CD14-positive monocyte (primary cell): ENCODE measurements at regions not wholly inside any gene's neighbourhood (a gene's known extent, or its start where the extent isn't known, plus 50 kb on each side); places are given as distances from the start of the nearest gene placed in this dataset.
"Not testable (repeated sequence)": the region's sequence is repeated elsewhere in the genome, so short reads cannot be mapped to it uniquely, and the experiment has no call there.

Experiments used
- DNase-seq, 3 donors: peaks; one replicate each; pipeline ENCODE4 v3.0.0-alpha.2; 2011 to 2022
- H2AFZ ChIP-seq: 2 replicates; pipeline ENCODE4 v1.6.0; 2012; ENCODE audit warnings: mild to moderate bottlenecking, low read depth, low read length, inconsistent platforms; ENCODE audit not compliant: insufficient read depth, poor library complexity, severe bottlenecking
- H3K27ac ChIP-seq, 2 donors: 1 replicate in 1 of 2; 2 replicates in 1 of 2; pipeline ENCODE4 v1.5.1; 2012 to 2013; ENCODE audit warnings: low read length in 2 of 2, control low read depth in 1 of 2, inconsistent platforms in 1 of 2, low read depth in 1 of 2, mild to moderate bottlenecking in 1 of 2
- H3K27me3 ChIP-seq, 2 donors: one replicate each; pipeline versions ENCODE4 v1.6.0 to v1.6.1; 2011 to 2013; ENCODE audit warnings: low read length in 2 of 2; ENCODE audit not compliant: control insufficient read depth in 2 of 2, insufficient read depth in 2 of 2
- H3K36me3 ChIP-seq, 2 donors: replicated peaks in 1 of 2; 1 replicate in 1 of 2; 2 replicates in 1 of 2; pipeline versions ENCODE4 v1.5.1 to v1.6.1; 2012 to 2013; ENCODE audit warnings: low read length in 2 of 2, control low read depth in 1 of 2, inconsistent platforms in 1 of 2, mild to moderate bottlenecking in 1 of 2; ENCODE audit not compliant: insufficient read depth in 2 of 2, control insufficient read depth in 1 of 2
- H3K4me1 ChIP-seq, 2 donors: 1 replicate in 1 of 2; 2 replicates in 1 of 2; pipeline versions ENCODE4 v1.5.1 to v1.6.1; 2012 to 2013; ENCODE audit warnings: low read length in 2 of 2, control low read depth in 1 of 2, inconsistent platforms in 1 of 2, mild to moderate bottlenecking in 1 of 2, moderate library complexity in 1 of 2; ENCODE audit not compliant: insufficient read depth in 2 of 2, control insufficient read depth in 1 of 2
- H3K4me2 ChIP-seq: replicated peaks from 2 replicates; pipeline ENCODE3; 2012; ENCODE audit warnings: low read length, moderate library complexity, mild to moderate bottlenecking; ENCODE audit not compliant: poor library complexity, severe bottlenecking; ENCODE audit errors: extremely low read depth
- H3K4me3 ChIP-seq, 3 experiments: fragments of 200-600 bp in 1 of 3; sonication (generic) in 1 of 3; replicated peaks in 1 of 3; 1 replicate in 2 of 3; 2 replicates in 1 of 3; pipeline ENCODE4 v1.5.1; 2011 to 2013; ENCODE audit warnings: low read length in 3 of 3, mild to moderate bottlenecking in 3 of 3, control low read depth in 2 of 3, low read depth in 2 of 3, inconsistent platforms in 1 of 3, moderate library complexity in 1 of 3
- H3K79me2 ChIP-seq: 2 replicates; pipeline ENCODE4 v1.6.0; 2012; ENCODE audit warnings: mild to moderate bottlenecking, control low read depth, inconsistent platforms, low read length, moderate library complexity; ENCODE audit not compliant: insufficient read depth
- H3K9ac ChIP-seq: 2 replicates; pipeline ENCODE4 v1.6.0; 2017; ENCODE audit warnings: low read length, mild to moderate bottlenecking; ENCODE audit not compliant: insufficient read depth, poor library complexity, severe bottlenecking
- H3K9me3 ChIP-seq, 2 donors: replicated peaks in 1 of 2; 1 replicate in 1 of 2; 2 replicates in 1 of 2; pipeline versions ENCODE4 v1.5.1 to v1.6.1; 2012 to 2013; ENCODE audit warnings: low read length in 2 of 2, control low read depth in 1 of 2; ENCODE audit not compliant: control insufficient read depth in 1 of 2, insufficient read depth in 1 of 2
- H4K20me1 ChIP-seq: 2 replicates; pipeline ENCODE4 v1.6.0; 2012; ENCODE audit warnings: mild to moderate bottlenecking, low read length, control low read depth, moderate library complexity; ENCODE audit not compliant: insufficient read depth
- H3K27ac Mint-ChIP-seq, 7 donors: one replicate each; pipeline ENCODE4 v1.8.0; 2020; ENCODE audit warnings: mild to moderate bottlenecking in 7 of 7, mixed read lengths in 7 of 7, moderate library complexity in 6 of 7, inconsistent platforms in 2 of 7
- H3K27me3 Mint-ChIP-seq, 3 donors: one replicate each; pipeline ENCODE4 v1.8.0; 2021 to 2022; ENCODE audit warnings: low read depth in 3 of 3, mild to moderate bottlenecking in 3 of 3, mixed read lengths in 3 of 3, moderate library complexity in 3 of 3, inconsistent platforms in 1 of 3
- H3K36me3 Mint-ChIP-seq, 2 donors: one replicate each; pipeline ENCODE4 v1.8.0; 2020; ENCODE audit warnings: mixed read lengths in 2 of 2, inconsistent platforms in 1 of 2, mild to moderate bottlenecking in 1 of 2
- H3K4me1 Mint-ChIP-seq: one replicate; pipeline ENCODE4 v1.8.0; 2020; ENCODE audit warnings: mild to moderate bottlenecking, mixed read lengths
- H3K4me3 Mint-ChIP-seq, 2 donors: one replicate each; pipeline ENCODE4 v1.8.0; 2020; ENCODE audit warnings: mild to moderate bottlenecking in 2 of 2, mixed read lengths in 2 of 2, moderate library complexity in 1 of 2
- H3K9me3 Mint-ChIP-seq, 7 donors: one replicate each; pipeline ENCODE4 v1.8.0; 2020 to 2022; ENCODE audit warnings: mixed read lengths in 7 of 7, mild to moderate bottlenecking in 6 of 7, moderate library complexity in 6 of 7, inconsistent platforms in 2 of 7
- CTCF ChIP-seq: fragments of 200-600 bp; IDR thresholded peaks from one replicate; pipeline ENCODE4 v1.8.0; 2022; ENCODE audit warnings: antibody characterized with exemption, mild to moderate bottlenecking
- WGBS: methylation state at CpG from one replicate; pipeline ENCODE4 v1.1.5; 2013; ENCODE audit warnings: missing lambda C conversion rate; ENCODE audit not compliant: insufficient coverage; 5-methylcytosine and 5-hydroxymethylcytosine counted together
- intact Hi-C, 2 donors: fragments of 100-400 bp; cut with micrococcal nuclease; formaldehyde crosslinking; loops; one replicate each; pipeline versions ENCODE4 v1.15.0 to v1.15.1; 2023

DNA sequence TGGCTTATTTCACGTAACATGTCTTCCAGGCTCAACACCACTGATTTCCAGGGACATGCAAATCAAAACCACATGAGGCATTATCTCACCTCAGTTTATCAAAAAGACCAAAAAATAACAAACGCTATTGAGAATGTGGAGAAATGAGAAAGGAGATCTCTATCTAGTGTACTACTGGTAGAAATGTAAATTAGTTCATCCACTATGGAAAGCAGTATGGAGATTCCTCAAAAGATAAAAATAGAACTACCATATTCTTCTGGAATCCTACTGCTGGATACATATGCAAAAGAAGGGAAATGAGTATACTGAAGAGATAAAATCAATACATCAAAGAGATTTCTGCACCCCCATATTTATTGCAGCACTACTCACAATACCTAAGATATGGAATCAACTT lies 329.6 kb upstream of the NDST3 start:
- H3K4me2 ChIP-seq: no peak overlapping the region

DNA sequence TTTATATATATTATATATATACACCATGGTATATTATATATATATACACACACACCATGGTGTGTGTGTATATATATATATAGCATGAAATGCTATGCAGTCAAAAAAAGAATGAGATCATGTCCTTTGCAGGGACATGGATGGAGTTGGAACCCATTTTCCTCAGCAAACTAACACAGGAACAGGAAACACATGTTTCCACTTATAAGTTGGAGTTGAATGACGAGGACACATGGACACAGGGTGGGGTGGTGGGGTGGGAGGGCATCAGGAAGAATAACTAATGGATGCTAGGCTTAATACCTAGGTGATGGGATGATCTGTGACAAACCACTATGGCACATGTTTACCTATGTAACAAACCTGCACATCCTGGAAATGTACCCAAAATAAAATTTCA lies 293.6 kb upstream of the NDST3 start:
- peaks cover 0 to 5% (median 2%) of the 10 kb centered on the region in 7 donors for H3K9me3 Mint-ChIP-seq
- H3K27ac ChIP-seq: no peak overlapping the region
- H3K4me1 ChIP-seq: no peaks in the 10 kb centered on the region
- H3K4me2 ChIP-seq: no peak overlapping the region
- no peaks in the 10 kb centered on the region for H3K4me1 Mint-ChIP-seq
- no peaks in the 10 kb centered on the region for H3K27me3 ChIP-seq
- no peaks in the 10 kb centered on the region for H3K9me3 ChIP-seq
- no peaks in the 10 kb centered on the region for H3K36me3 Mint-ChIP-seq
- H2AFZ ChIP-seq: no peak overlapping the region
- no CpG with 5 or more reads among the region's 1 CpG for WGBS
- H3K27ac Mint-ChIP-seq: no peak overlapping the region
- no peaks in the 10 kb centered on the region for H3K27me3 Mint-ChIP-seq
- intact Hi-C loops: no loop called here
- no peaks in the 10 kb centered on the region for H3K79me2 ChIP-seq
- no peaks in the 10 kb centered on the region for H3K36me3 ChIP-seq
- DNase-seq: no peak
- H3K9ac ChIP-seq: no peak overlapping the region
- H3K4me3 Mint-ChIP-seq: no peak overlapping the region
- TF ChIP-seq CTCF: no peak
- no peaks in the 10 kb centered on the region for H4K20me1 ChIP-seq
- H3K4me3 ChIP-seq: no peak overlapping the region

More for the DNA sequence above, 329.6 kb upstream of the NDST3 start:
- H2AFZ ChIP-seq: no peak overlapping the region
- Mint-ChIP-seq H3K36me3 (no peaks in the 10 kb centered on the region), H3K4me3 (no peak overlapping the region), H3K27ac (no peak overlapping the region), H3K27me3 (no peaks in the 10 kb centered on the region), H3K9me3 (peaks cover 2 to 16% (median 7%) of the 10 kb centered on the region in 7 donors), H3K4me1 (no peaks in the 10 kb centered on the region)
- DNase-seq: no peak
- intact Hi-C loops: no loop called here
- H3K27me3 ChIP-seq: no peaks in the 10 kb centered on the region
- no peak overlapping the region for H3K4me3 ChIP-seq
- no peaks in the 10 kb centered on the region for H3K36me3 ChIP-seq
- no peak overlapping the region for H3K9ac ChIP-seq
- TF ChIP-seq CTCF: no peak
- H3K4me1 ChIP-seq: no peaks in the 10 kb centered on the region
- peaks cover 0 to 12% of the 10 kb centered on the region in 2 donors for H3K9me3 ChIP-seq
- no peaks in the 10 kb centered on the region for H3K79me2 ChIP-seq
- WGBS: no CpG with 5 or more reads among the region's 2 CpGs
- H4K20me1 ChIP-seq: no peaks in the 10 kb centered on the region
- no peak overlapping the region for H3K27ac ChIP-seq

- H2AFZ ChIP-seq, H3K27me3 Mint-ChIP-seq, H3K27ac Mint-ChIP-seq, intact Hi-C loops, H3K27ac ChIP-seq, H3K9me3 Mint-ChIP-seq, H3K36me3 ChIP-seq, H3K9me3 ChIP-seq, H4K20me1 ChIP-seq, H3K9ac ChIP-seq, H3K79me2 ChIP-seq, H3K4me3 Mint-ChIP-seq, H3K4me3 ChIP-seq, H3K4me1 ChIP-seq, H3K36me3 Mint-ChIP-seq, H3K4me2 ChIP-seq, H3K4me1 Mint-ChIP-seq, H3K27me3 ChIP-seq, DNase-seq: not testable (repeated sequence)
- WGBS: no CpG with 5 or more reads among the region's 1 CpG
These were observed 288.9 kb upstream of the NDST3 start for GRCh38 chr4:117745379-117745778.
